ENCODE measurements at regions not wholly inside any gene's neighbourhood (a gene's known extent, or its start where the extent isn't known, plus 50 kb on each side); places are given as distances from the start of the nearest gene placed in this dataset.

DNA sequence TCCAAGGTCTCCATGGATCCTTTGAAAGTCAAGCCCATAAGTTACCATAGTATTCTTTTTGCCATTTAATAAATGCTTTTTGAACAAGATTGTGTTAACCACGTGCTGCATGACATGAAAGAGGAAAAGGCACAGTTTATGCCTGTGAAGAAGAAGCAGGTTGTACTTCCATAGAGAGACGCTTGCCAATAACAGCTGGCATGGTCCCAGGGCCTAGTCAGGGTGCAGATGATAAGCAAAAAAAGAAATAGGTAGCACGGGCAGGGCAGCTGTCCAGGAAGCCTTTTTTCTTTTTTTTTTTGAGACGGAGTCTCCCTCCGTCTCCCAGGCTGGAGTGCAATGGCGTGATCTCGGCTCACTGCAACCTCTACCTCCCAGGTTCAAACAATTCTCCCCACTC lies 71.8 kb upstream of the CLINT1 start:
- TF ChIP-seq POLR2AphosphoS5 (IDR thresholded peaks at IDR 0.05) (peak in 2 of 3 donors; percentile 17 to 23), CTCF (IDR thresholded peaks at IDR 0.05) (no peak), POLR2A (IDR thresholded peaks at IDR 0.05) (no peak), EP300 (IDR thresholded peaks at IDR 0.05) (no peak)
